ENCODE measurements at regions not wholly inside any gene's neighbourhood (a gene's known extent, or its start where the extent isn't known, plus 50 kb on each side); places are given as distances from the start of the nearest gene placed in this dataset.

- H4K91ac ChIP-seq (ENCODE audit: insufficient read length, low read depth, low read length): no peak overlapping the region
- no peak overlapping the region for H3K23ac ChIP-seq (ENCODE audit: insufficient read length, low read depth, low read length)
- no peaks in the 10 kb centered on the region for H3K27me3 Mint-ChIP-seq (ENCODE audit: low read depth)
- no peak overlapping the region for H2AFZ ChIP-seq (ENCODE audit: low read length)
- H3K36me3 Mint-ChIP-seq (ENCODE audit: insufficient read depth in 1 of 3, low read depth in 3 of 3): peaks cover 0 to 4% (median 2%) of the 10 kb centered on the region in 3 experiments; a peak in 3 of 7 replicates
- no peak overlapping the region for H2BK5ac ChIP-seq (ENCODE audit: insufficient read length, low read length)
- no peak for DNase-seq
- no peaks in the 10 kb centered on the region for H3K4me1 ChIP-seq (ENCODE audit: insufficient read depth, low read length)
- H2BK12ac ChIP-seq (ENCODE audit: insufficient read length, low read depth, low read length): no peak overlapping the region
- H3K4me1 Mint-ChIP-seq: peaks cover 39 to 47% of the 10 kb centered on the region in 2 experiments
- no peak overlapping the region for H3K56ac ChIP-seq (ENCODE audit: insufficient read length, low read depth, low read length)
- H3K9ac ChIP-seq (ENCODE audit: extremely low read depth, insufficient read length, low read length): no peak overlapping the region
- H2BK20ac ChIP-seq (ENCODE audit: low read depth, low read length, poor library complexity, severe bottlenecking): no peak overlapping the region
- H3K9me3 Mint-ChIP-seq: peaks cover 10 to 15% of the 10 kb centered on the region in 2 experiments; a peak in 4 of 5 replicates
- H2AK5ac ChIP-seq (ENCODE audit: insufficient read length, low read length): no peak overlapping the region
- H3K27ac Mint-ChIP-seq: no peak overlapping the region
- WGBS (ENCODE audit: extremely low coverage, insufficient read length, low lambda C conversion rate): no CpG with 5 or more reads among the region's 1 CpG
- H3T11ph ChIP-seq (ENCODE audit: low read length): no peak overlapping the region
- H2BK15ac ChIP-seq (ENCODE audit: low read depth, low read length): no peak overlapping the region
- no peak for TF ChIP-seq CTCF (conservative IDR thresholded peaks at IDR 0.05)
- no peak overlapping the region for H4K8ac ChIP-seq (replicated peaks; ENCODE audit: insufficient read length, low read depth, low read length)
- no peak overlapping the region for H3K4me3 Mint-ChIP-seq
- no peaks in the 10 kb centered on the region for H3K9me3 ChIP-seq (ENCODE audit: control insufficient read depth, low read depth, low read length)
- no peaks in the 10 kb centered on the region for H4K20me1 ChIP-seq (ENCODE audit: control insufficient read depth, insufficient read depth, insufficient read length)
- no peak overlapping the region for H3K14ac ChIP-seq (ENCODE audit: insufficient read depth, low read length)
- H3K23me2 ChIP-seq (ENCODE audit: insufficient read length, low read depth, low read length, poor library complexity, severe bottlenecking): no peaks in the 10 kb centered on the region
- H3K4me2 ChIP-seq (ENCODE audit: insufficient read depth, insufficient read length, low read length): no peak overlapping the region
- H3K27ac ChIP-seq (ENCODE audit: insufficient read length, low read depth, low read length): no peak overlapping the region
- no peak overlapping the region for H4K5ac ChIP-seq (ENCODE audit: insufficient read length, low read depth, low read length)
- H3K79me2 ChIP-seq (ENCODE audit: insufficient read depth, low read length): no peaks in the 10 kb centered on the region
- H3K4ac ChIP-seq (ENCODE audit: low read depth, low read length): no peak overlapping the region
- H2BK120ac ChIP-seq (ENCODE audit: low read depth, low read length, poor library complexity, severe bottlenecking): no peak overlapping the region
- H3K18ac ChIP-seq (ENCODE audit: insufficient read length, low read depth, low read length): no peak overlapping the region
- H3K27me3 ChIP-seq (ENCODE audit: insufficient read depth, low read length): no peaks in the 10 kb centered on the region
- no peaks in the 10 kb centered on the region for H3K79me1 ChIP-seq (ENCODE audit: insufficient read depth, low read depth, low read length, poor library complexity, severe bottlenecking)
Measured at GRCh38 chr18:10119991-10120390, 206.2 kb downstream of the VAPA start.

Measured in H9 (cell line).